GM19324 (cell line): ENCODE measurements at regions not wholly inside any gene's neighbourhood (a gene's known extent, or its start where the extent isn't known, plus 50 kb on each side); places are given as distances from the start of the nearest gene placed in this dataset.

ENCODE experiments used
- ATAC-seq: cut with Tn5 transposase; IDR thresholded peaks from one replicate; pipeline ENCODE4 v1.9.1; 2021; ENCODE audit warnings: mild to moderate bottlenecking, moderate library complexity; ENCODE audit not compliant: unreplicated experiment, low FRiP score

DNA sequence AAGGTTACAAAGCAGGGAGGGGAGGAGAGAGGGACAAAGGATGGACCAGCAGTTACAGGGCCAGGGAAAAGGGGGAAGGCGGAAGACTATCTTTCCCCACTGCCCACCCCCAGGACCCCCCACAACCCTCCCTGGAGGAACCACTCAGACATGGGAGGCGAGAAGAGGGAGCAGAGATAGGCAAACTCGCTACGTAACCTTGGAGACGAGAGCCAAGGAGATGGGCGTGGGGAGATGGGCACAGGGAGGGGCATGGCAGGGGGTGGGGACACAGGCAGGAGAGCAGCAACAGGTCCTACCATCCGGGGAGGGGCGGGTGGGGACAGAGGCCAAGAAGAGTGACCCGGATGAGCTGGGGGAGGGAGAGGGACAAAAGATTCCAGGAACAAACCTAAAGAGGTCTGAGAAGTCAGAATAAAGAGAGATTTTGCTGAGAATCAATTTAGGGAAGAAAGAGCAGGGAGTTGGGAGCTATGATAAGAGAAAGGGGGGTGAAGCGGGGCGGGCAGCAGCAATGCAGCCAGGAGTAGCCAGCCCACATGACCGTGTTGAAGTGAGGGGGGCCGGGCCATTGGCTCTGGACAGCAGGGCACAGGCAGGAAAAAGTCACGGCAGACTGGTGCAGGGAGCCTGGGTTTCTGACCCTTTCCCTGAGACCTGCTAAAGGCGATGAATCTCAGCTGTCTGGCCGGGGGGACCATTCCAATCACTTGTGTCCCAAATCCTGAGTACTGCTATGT lies 128.4 kb downstream of the BUD13 start:
- no peak for ATAC-seq

DNA sequence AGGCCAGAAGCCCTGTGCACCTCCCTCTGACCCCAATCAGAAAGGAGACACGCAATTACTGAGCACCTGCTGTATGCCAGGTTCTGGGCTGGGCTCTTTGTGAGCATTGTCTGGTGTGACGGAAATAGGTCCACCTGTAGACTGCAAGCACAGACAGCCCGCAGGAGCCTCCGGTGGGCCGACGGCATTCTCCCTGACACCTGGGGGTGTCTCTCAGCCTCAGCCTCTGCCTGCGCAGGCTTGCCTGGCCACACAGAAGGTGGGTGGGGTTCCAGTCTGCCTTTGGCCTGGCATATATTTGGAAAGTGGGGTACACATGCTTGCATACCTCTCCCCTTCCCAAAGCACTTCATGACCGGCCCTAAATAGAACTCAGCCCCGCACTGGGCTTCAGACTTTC lies 129.3 kb downstream of the BUD13 start:
- no peak for ATAC-seq

DNA sequence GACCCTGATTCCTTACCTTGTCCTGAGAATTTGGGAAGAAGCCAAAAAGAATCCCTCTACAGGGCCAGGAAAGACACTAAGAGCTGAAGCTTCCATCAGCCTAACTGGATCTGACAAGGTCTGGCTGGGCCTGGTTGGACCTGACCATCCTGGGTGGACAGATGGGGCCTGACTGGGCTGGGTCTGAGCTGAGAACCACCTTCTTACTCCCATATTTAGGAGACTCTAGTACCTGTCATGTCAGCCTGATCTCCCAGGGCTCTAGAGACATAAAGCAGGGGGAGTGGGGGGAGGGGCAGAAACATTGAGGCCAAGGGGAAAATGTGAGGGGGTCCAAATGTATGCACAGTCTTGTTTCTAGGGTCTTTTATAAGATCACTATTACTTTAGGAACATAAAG lies 129.9 kb downstream of the BUD13 start:
- ATAC-seq, result no peak

DNA sequence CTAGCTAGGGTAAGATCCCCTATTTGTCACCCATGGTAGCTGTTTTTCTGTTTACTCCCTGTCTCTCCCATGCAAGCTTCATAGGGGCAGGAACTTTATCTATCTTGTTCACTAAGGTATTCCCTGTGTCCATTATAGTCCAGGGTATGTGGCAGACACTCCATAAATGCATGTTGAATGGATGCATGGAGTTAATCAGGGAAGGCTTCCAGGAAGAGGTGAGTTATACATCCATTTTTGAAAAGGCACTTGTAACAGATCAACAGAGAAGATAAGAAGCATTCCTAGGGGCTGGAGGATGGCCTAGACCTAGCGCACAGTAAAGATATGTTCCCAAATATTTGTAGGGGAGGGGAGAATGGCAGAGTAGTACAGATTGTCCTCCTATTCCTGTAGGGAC lies 130.3 kb downstream of the BUD13 start:
- no peak for ATAC-seq

DNA sequence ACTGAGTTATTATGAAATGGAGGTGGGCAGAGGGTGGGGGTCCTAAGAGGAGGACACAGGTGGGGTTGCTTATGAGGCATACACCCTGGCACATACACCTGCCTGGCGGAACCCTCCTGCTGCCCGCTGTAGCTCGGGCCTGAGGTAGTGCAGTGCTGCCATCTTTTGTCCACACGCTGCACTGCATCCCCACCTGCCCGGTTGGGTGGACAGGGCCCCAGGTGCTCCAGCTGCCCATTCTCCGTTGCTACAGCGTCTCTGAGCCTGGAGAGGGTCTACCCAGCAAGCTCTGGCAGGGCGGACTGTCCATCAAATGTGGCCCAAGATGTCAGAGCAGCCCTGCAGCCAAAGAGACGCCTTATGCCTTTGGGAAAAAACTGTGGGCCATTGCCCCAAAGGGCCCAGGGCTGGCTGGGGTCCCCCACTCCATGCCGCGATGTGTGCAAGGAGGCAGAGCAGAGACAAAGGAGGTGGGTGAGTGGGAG lies 131.2 kb downstream of the BUD13 start:
- ATAC-seq, result no peak

DNA sequence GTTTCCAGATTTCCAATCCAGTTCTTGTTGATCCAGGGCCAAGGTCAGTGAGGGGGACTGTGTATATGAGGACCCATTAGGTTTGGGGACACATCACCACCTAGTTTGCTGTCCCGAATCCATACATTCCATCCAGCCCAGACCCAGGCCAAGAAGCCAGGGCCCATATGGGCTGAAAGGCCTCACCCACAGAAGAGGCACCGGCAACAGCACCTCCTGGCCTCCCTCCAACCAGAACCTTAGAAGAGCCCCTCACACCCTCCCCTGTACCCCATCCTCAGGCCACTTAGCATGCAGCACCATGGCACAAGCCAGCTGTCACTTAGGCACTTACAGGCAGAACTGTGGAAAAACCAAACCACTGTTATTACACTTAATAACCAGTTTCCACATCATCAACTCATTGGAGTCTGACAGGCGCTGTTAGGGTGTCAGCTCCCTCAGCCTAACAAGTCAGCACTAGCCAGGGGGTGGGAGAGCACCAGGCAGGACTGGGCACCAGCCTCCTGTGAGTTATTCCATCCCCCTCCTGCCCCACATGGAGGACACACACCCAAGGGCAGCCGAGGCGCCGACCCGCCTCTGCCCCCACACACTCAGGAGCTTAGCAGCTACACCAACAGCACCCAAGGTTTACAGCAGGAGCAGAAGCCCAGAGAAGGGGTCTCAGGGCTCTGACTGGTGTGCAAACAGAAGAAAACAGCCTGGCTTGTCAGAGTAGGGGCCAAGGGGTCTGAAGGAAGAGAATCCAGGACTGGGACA lies 132.0 kb downstream of the BUD13 start:
- no peak for ATAC-seq

DNA sequence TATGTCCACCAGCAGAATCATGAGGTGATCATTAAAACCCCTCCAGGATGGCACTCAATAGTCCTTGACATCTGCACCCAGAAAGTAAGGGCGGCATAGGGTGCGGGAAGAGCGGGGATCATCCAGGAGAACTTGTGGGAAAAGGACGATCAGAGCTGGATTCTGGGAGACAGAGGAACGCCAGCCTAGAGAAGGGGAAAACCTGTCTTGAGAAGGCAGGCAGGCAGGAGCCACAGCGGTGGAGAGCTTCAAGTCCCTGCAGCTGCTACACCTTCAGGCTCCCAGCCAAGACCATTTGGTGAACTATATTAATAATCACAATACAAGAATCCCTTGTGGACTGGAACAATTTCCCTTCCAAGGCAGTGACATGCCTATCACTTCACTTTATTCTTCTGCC lies 134.3 kb downstream of the BUD13 start:
- ATAC-seq, result no peak

DNA sequence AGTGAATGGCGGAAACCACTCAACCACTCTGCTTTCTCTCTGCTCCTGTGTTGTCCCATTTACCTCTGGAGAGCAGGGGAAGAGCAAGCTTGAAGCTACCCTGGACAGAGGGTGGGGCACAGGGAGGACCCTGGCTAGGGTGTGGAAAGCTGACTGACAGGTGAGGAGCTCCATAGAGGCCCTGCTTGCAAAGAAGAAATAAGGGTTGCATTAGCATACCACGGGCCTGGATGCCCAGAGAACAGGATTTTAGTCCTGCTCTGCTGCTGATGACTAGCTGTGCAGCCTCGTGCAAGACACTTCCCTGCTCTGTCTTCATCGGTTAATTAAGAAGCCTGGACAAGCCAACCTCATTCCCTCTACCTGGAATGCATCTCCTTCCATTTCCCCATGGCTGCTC lies 135.0 kb downstream of the BUD13 start:
- no peak for ATAC-seq

DNA sequence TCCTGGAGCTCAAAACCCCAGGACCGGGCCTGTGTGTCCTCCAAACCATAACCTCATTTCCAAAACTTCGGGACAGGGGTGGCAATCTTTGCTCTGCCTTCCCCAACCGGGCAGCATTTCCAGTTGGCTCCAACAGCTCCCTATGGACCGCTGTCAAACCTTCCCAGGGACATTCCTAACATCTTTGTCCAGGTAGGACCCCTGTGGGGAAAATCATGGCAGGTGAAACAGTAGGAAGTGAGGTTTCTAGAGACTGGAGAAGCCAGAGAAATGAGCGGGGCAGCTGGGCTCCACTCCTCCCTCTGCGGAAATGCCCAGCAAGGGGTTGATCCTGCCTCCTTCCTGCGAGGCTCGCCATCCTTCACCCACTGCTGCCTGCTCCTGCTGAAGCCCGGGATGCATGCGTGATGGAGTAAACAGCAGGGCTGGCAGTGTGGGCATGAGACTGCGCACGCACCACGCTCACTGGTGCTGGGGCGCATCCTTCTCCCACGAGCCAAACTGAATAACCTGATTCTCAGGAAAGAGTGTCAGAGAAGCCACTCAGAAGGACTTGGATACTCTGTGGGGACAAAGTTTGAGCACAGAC lies 136.4 kb downstream of the BUD13 start:
- ATAC-seq, result no peak

DNA sequence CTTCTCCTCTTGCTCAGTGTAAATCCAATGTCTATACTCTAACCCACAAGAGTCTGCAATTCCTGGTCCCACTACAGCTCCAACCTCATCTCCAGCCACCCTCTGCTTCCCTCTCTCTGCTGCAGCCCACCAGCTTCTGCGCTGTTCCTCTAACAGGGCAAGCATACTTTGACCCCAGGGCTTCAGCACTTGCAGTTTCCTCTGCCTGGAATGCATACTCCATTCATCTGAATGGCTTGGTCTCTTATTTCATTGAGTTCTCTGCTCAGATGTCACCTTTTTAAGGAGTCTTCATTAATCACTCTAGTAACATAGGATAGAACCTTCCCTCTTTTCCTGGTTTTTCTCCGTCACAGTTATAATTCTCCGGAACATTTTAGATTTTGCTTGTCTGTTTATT lies 141.6 kb downstream of the BUD13 start:
- no peak for ATAC-seq

DNA sequence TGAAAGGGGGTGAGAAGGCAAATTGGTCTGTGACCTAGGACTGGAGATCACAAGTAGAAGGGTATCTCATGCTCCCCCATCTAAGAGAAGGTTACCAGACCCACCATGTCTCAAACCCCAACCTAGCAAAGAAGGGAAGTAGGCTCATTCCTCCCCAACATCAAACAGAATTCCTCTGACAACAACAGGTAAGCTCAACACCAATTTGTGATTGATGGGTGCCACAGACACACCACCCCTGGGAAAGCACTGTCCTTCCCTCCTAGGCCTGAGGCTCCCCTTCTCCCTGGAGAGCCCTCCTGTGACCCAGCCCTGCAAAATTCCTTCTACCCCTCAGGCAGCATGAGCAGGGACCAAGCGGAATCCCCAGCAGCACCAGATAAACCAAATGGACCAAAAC lies 154.3 kb downstream of the BUD13 start:
- no peak for ATAC-seq

DNA sequence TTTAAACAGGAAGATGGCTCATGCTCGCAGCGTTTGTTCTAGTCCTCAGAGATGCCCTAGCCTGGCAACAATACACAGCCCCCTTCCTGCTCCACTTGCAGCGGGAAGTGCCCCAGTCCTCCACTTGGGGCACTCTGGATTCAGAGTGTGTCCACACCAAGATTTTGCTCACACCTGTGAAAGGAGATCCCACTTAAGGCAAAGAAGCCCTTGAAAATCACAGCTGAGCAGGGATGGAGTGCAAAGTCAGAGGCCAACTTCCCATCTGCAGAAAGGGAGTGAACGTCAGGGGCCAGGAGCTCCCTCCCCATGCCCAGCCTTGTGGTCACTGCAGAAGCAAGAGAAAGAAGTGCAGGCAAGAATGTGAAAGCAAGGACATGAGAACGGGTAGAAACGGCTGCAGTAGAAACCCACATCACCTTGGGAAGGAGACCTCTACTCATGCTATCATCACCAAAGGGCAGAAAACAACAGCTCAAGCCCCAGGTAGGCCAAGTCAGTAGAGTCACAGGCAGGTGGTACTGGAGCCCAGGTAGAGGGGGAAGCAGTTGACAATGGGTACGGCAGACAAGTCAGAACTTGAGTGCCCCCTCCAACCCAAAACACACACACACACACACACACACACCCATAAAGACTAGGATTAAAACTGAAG lies 157.4 kb downstream of the BUD13 start:
- ATAC-seq, result no peak

DNA sequence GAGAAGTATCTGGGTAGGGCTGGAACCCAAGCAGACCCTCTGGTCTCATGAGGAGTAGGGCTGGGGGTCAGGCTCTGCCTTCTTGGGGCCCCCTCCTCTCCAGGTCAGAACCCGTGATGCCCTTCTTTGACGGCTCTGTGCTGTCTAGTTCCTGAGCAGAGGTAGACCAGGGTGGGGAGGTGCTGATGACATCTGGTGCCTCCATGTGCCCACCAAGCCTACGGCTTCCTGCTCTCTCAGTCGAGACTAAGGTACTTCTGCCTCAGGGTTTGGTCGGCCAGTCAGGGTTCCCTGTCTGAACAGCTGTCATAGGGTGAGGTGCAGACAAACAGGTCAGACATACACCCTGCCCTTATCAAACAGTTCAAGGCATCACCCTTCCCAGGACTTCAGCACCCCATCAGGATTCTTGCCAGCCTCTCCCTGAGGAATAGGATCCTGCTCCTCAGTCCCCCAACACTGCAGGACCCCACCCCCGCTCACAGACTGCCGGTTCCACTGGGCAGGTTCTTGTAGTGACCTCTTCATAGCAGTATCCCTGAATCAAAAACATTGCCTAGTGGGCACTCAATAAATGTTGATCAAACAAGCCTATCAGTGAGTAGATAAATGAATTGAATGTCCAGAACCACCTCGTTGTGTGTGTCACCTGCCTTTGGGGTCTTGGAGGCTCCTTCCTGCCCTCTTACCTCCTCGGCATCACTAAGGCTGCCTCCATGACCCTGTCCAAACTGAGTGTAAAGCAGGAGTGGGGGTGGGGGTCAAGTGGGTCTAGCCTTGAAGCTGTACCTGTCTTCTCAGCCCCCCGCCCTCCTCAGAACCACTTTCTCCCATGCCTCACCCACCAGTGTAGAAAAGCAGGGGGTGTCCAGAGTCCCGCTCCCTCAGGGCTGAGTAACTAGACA lies 158.2 kb downstream of the BUD13 start:
- no peak for ATAC-seq

DNA sequence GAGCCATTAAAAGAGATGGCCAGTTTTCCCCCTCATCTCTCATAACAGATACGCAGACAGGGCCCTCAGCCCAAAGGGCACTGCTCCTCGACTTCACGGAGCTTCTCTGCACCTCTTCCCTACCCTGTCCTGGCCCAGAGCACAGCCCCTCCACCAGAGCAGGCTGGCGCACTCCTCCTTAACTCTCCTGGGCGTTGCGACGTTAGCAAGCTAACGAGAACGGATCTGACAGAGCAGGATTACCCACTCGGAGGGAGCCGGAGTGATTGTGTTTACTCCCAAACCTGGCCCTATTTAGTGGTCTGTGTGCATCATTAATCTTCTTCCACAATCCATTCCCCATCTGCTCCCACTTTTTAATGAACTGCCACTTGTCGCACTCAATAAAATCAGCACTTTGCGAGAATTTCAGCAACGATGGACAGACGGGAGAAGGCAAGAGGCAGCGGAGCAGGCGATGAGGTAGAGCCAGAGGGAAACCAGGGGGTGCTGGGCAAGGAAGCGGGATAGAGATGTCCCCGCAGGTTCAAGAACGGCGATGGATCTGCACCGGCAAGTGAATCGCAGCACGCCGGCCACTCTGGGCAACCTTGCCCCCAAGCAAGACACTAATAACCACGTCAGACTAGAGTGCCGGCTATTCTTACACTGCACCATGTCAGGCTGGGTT lies 159.4 kb downstream of the BUD13 start:
- ATAC-seq, result no peak

DNA sequence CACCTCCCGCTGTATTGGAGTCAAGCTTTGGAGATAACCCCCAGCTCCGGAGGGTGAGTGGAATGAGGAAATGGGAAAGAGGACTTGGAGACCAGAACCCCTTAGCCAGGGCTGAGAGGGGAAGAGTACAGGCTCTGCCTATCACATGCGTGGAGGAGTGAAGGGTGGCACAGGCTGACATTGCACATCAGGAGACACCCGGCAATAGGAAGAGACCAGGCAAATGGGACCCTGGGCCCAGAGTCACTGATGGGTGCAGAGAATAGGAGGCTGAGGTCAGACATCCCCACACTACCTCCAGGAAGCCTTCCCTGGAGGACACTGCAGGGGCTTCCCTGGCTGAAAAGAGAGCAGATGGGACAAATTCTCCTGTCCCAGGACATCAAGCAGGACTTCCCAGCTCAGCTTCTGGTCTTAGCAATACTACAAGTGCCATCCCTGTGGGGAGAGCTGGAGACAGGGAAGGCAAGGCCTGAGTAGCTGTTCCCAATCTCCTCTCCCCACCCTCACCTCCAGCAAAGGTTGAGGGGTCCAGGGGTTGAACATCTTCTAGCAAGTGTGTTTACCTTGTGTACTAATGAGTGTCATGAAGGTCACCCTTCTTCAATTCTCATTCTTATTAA lies 160.7 kb downstream of the BUD13 start:
- ATAC-seq, result no peak

DNA sequence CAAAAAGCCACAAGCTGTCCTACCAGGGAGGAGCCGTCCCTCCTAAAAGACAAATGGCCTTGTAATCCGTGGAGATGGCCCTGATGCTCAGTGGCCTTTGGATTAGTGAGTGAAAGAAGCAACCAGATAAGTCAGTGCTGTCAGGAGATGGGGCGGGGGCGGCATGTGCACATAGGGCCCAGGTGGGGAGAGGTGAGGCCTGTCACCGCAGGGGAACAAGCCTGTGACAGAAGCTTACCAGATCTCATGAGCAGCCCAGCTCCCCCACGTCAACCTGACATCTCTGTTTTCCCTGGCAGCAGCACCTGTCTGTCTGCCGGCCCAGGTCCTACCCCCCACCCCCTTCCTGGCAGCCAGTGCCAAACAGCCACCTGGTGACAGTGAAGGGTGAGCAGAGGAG lies 162.6 kb downstream of the BUD13 start:
- ATAC-seq, result no peak

DNA sequence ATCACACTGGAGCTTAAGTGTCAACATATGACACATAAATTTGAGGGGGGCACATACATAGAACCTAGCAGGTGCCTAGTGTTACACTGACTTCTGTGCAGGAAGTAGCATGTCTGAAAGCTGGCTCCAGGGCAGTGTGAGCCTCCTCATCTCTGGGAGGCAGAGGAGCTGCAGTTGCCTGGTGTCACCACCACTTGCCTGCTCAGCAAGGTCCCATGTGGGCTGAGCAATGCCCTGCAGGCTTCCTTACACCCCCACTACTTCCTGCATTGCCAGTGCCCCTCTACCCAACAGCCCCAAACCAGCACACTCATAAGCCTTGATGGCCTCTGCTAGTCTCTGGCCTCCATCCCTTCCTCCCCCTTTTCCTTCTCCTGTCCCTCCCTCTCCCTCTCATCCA lies 165.8 kb downstream of the BUD13 start:
- no peak for ATAC-seq

DNA sequence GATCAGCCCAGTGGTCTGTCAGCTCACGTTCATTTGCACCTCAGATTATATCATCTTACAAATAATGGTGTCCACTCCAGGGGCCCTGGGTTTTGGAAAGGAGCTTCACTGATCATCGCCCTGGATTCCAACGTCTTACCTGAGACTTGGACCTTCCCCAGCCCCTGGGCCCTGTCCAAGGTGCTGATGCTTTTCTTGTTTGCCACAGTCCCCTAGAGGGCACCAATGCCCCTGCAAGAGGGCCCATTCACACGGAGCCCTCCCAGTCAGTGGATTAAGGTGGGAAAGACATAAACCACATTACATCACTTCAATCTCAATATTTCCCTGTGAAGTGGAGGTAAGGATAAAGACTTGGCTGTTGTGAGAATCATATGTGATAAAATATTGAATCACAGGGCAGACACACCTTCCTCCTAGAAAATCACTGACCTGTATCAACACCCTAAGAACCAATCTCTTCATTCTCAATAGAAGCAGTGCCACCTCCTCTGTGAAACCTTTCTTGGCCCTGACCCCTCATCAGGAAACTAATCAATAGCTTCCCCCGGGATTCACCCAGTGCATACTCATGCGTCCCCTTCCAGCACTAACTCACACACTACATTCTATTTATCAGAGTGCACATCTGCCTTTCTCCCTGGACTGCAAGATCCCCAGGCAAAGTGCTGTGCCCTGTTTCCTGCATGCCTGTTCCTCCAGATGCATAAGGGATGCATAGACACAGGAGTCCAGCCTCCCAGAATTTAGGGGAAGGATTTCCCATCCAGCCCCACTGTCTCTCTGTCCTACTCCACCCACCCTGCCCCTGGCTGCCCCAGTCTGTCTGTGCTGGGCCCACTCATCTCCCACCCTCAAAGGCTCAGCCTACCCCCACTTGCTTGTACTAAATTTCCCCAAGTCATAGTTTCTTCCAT lies 167.0 kb downstream of the BUD13 start:
- no peak for ATAC-seq
